Keratinocyte (primary cell): ENCODE measurements at regions not wholly inside any gene's neighbourhood (a gene's known extent, or its start where the extent isn't known, plus 50 kb on each side); places are given as distances from the start of the nearest gene placed in this dataset.

Source experiments
- EZH2 ChIP-seq: IDR thresholded peaks from one replicate; pipeline ENCODE4 v1.6.1; 2012; ENCODE audit warnings: inconsistent platforms, mild to moderate bottlenecking, low read length, moderate library complexity
- TF ChIP-seq, protein P1 (sequence below), 3 experiments: IDR thresholded peaks in 1 of 3; conservative IDR thresholded peaks in 1 of 3; optimal IDR thresholded peaks in 1 of 3; 2 replicates in 2 of 3; 3 replicates in 1 of 3; pipeline versions ENCODE3 to v1.5.1; 2011; ENCODE audit warnings: low read length in 3 of 3, mild to moderate bottlenecking in 3 of 3, moderate library complexity in 2 of 3, control low read depth in 1 of 3, inconsistent platforms in 1 of 3; ENCODE audit not compliant: insufficient read depth in 2 of 3; ENCODE audit errors: extremely low read depth in 1 of 3

DNA sequence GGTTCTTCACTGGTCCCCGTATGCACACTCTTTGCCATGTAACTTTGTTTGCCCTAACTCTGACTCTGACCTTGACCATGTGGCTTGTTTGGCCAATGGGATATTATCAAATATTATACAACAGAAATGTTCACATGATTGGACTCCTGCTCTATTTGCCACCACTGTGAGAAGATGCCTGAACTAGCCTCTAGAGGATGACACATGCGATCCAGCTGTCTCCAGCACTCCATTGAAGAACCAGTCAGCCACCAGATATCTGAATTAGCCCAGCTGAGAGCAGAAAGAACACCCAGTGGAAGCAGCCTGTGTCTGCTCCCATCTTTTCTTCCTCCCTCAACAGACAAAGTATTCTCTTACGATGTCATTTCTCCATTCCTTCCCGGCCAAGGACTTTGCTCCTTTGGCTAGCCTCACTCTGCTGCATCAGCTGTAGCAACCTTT lies 412.1 kb downstream of the IRS1 start:
- TF ChIP-seq, protein P1, sequence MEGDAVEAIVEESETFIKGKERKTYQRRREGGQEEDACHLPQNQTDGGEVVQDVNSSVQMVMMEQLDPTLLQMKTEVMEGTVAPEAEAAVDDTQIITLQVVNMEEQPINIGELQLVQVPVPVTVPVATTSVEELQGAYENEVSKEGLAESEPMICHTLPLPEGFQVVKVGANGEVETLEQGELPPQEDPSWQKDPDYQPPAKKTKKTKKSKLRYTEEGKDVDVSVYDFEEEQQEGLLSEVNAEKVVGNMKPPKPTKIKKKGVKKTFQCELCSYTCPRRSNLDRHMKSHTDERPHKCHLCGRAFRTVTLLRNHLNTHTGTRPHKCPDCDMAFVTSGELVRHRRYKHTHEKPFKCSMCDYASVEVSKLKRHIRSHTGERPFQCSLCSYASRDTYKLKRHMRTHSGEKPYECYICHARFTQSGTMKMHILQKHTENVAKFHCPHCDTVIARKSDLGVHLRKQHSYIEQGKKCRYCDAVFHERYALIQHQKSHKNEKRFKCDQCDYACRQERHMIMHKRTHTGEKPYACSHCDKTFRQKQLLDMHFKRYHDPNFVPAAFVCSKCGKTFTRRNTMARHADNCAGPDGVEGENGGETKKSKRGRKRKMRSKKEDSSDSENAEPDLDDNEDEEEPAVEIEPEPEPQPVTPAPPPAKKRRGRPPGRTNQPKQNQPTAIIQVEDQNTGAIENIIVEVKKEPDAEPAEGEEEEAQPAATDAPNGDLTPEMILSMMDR (optimal IDR thresholded peaks at IDR 0.05 in 1 of 3, IDR thresholded peaks at IDR 0.05 in 1 of 3, conservative IDR thresholded peaks at IDR 0.05 in 1 of 3; ENCODE audit: extremely low read depth in 1 of 3, insufficient read depth in 2 of 3, low read length in 3 of 3) = no peak
- no peak for TF ChIP-seq EZH2
